Ascending aorta (tissue), 2 donors: ENCODE measurements at regions not wholly inside any gene's neighbourhood (a gene's known extent, or its start where the extent isn't known, plus 50 kb on each side); places are given as distances from the start of the nearest gene placed in this dataset.

ENCODE experiments used
- DNase-seq, 2 donors: peaks; one replicate each; pipeline ENCODE4 v3.0.0-alpha.2; 2019; ENCODE audit warnings: low spot score in 2 of 2
- H3K27ac ChIP-seq, 2 donors: fragments of 200-600 bp; sonication (generic); one replicate each; pipeline ENCODE4 v1.5.1; 2016 to 2017; ENCODE audit warnings: mild to moderate bottlenecking in 1 of 2
- H3K27me3 ChIP-seq: fragments of 200-600 bp; sonication (generic); one replicate; pipeline ENCODE4 v1.5.1; 2017
- H3K36me3 ChIP-seq, 2 donors: fragments of 200-600 bp; sonication (generic); one replicate each; pipeline ENCODE4 v1.5.1; 2016
- H3K4me1 ChIP-seq, 2 donors: fragments of 200-600 bp; sonication (generic); one replicate each; pipeline ENCODE4 v1.5.1; 2016 to 2017; ENCODE audit warnings: mild to moderate bottlenecking in 1 of 2
- H3K4me3 ChIP-seq, 2 donors: fragments of 200-600 bp; sonication (generic); one replicate each; pipeline ENCODE4 v1.5.1; 2016 to 2017; ENCODE audit warnings: mild to moderate bottlenecking in 1 of 2
- H3K9me3 ChIP-seq, 2 donors: fragments of 200-600 bp; sonication (generic); one replicate each; pipeline ENCODE4 v1.5.1; 2016
- CTCF ChIP-seq, 3 experiments: fragments of 200-600 bp in 2 of 3; fragments of 450-650 bp in 1 of 3; sonication (generic) in 2 of 3; IDR thresholded peaks; one replicate each; pipeline ENCODE4 v1.5.1; 2016 to 2019; ENCODE audit warnings: antibody characterized with exemption in 3 of 3, mild to moderate bottlenecking in 1 of 3, moderate library complexity in 1 of 3
- intact Hi-C: fragments of 100-400 bp; cut with DNase I; formaldehyde crosslinking; loops from one replicate; pipeline ENCODE4 v1.15.1; 2023

GRCh38 chr20:4459081-4459480 lies 210.0 kb upstream of the ADRA1D start:
- Histone ChIP-seq H3K4me1 (no peaks in the 10 kb centered on the region), H3K27me3 (no peaks in the 10 kb centered on the region), H3K36me3 (no peaks in the 10 kb centered on the region), H3K27ac (no peak overlapping the region), H3K4me3 (no peak overlapping the region), H3K9me3 (no peaks in the 10 kb centered on the region)
- intact Hi-C loops = no loop called here
- TF ChIP-seq CTCF (IDR thresholded peaks at IDR 0.05) = no peak
- no peak for DNase-seq

- no peaks in the 10 kb centered on the region for H3K27me3 ChIP-seq
- H3K4me3 ChIP-seq = no peak overlapping the region
- intact Hi-C loops = no loop called here
- H3K27ac ChIP-seq = no peak overlapping the region
- no peak for TF ChIP-seq CTCF (IDR thresholded peaks at IDR 0.05)
- no peaks in the 10 kb centered on the region for H3K36me3 ChIP-seq
- DNase-seq = no peak
- H3K9me3 ChIP-seq = no peaks in the 10 kb centered on the region
- no peaks in the 10 kb centered on the region for H3K4me1 ChIP-seq
Measured at GRCh38 chr20:4457566-4458543, 208.8 kb upstream of the ADRA1D start.

GRCh38 chr20:4455996-4456395 lies 206.9 kb upstream of the ADRA1D start:
- no peak for DNase-seq
- H3K27ac ChIP-seq = no peak overlapping the region
- no peaks in the 10 kb centered on the region for H3K27me3 ChIP-seq
- H3K4me3 ChIP-seq = no peak overlapping the region
- no peak for TF ChIP-seq CTCF (IDR thresholded peaks at IDR 0.05)
- H3K9me3 ChIP-seq = no peaks in the 10 kb centered on the region
- peaks cover 0 to 3% of the 10 kb centered on the region in 2 donors for H3K4me1 ChIP-seq
- no peaks in the 10 kb centered on the region for H3K36me3 ChIP-seq
- intact Hi-C loops = no loop called here

GRCh38 chr20:4455301-4455701 lies 206.2 kb upstream of the ADRA1D start:
- Histone ChIP-seq H3K4me3 (no peak overlapping the region), H3K36me3 (no peaks in the 10 kb centered on the region), H3K27me3 (no peaks in the 10 kb centered on the region), H3K27ac (no peak overlapping the region), H3K4me1 (peaks cover 0 to 7% of the 10 kb centered on the region in 2 donors), H3K9me3 (no peaks in the 10 kb centered on the region)
- TF ChIP-seq CTCF (IDR thresholded peaks at IDR 0.05) = no peak
- intact Hi-C loops = no loop called here
- no peak for DNase-seq

- Histone ChIP-seq H3K4me1 (peaks cover 0 to 8% of the 10 kb centered on the region in 2 donors), H3K4me3 (no peak overlapping the region), H3K9me3 (no peaks in the 10 kb centered on the region), H3K27ac (no peak overlapping the region), H3K27me3 (no peaks in the 10 kb centered on the region), H3K36me3 (no peaks in the 10 kb centered on the region)
- intact Hi-C loops = no loop called here
- DNase-seq = no peak
- TF ChIP-seq CTCF (IDR thresholded peaks at IDR 0.05) = no peak
Measured at GRCh38 chr20:4454111-4454510, 205.0 kb upstream of the ADRA1D start.
